ENCODE measurements at regions not wholly inside any gene's neighbourhood (a gene's known extent, or its start where the extent isn't known, plus 50 kb on each side); places are given as distances from the start of the nearest gene placed in this dataset.

- Histone ChIP-seq H3K79me2 (ENCODE audit: insufficient read depth, low read length) (no peaks in the 10 kb centered on the region), H2BK12ac (ENCODE audit: insufficient read length, low read depth, low read length) (no peak overlapping the region), H3T11ph (ENCODE audit: low read length) (no peak overlapping the region), H3K56ac (ENCODE audit: insufficient read length, low read depth, low read length) (no peak overlapping the region), H3K27me3 (ENCODE audit: insufficient read depth, low read length) (no peaks in the 10 kb centered on the region), H3K23me2 (ENCODE audit: insufficient read length, low read depth, low read length, poor library complexity, severe bottlenecking) (no peaks in the 10 kb centered on the region), H4K5ac (ENCODE audit: insufficient read length, low read depth, low read length) (no peak overlapping the region), H2BK5ac (ENCODE audit: insufficient read length, low read length) (no peak overlapping the region), H3K9me3 (ENCODE audit: control insufficient read depth, low read depth, low read length) (no peaks in the 10 kb centered on the region), H3K4me2 (ENCODE audit: insufficient read depth, insufficient read length, low read length) (no peak overlapping the region), H4K20me1 (ENCODE audit: control insufficient read depth, insufficient read depth, insufficient read length) (no peaks in the 10 kb centered on the region), H3K14ac (ENCODE audit: insufficient read depth, low read length) (no peak overlapping the region), H3K9ac (ENCODE audit: extremely low read depth, insufficient read length, low read length) (no peak overlapping the region), H2BK20ac (ENCODE audit: low read depth, low read length, poor library complexity, severe bottlenecking) (no peak overlapping the region), H3K4ac (ENCODE audit: low read depth, low read length) (no peak overlapping the region), H3K79me1 (ENCODE audit: insufficient read depth, low read depth, low read length, poor library complexity, severe bottlenecking) (no peaks in the 10 kb centered on the region), H4K8ac (replicated peaks; ENCODE audit: insufficient read length, low read depth, low read length) (no peak overlapping the region), H2AFZ (ENCODE audit: low read length) (no peak overlapping the region), H2BK15ac (ENCODE audit: low read depth, low read length) (no peak overlapping the region), H3K27ac (ENCODE audit: insufficient read length, low read depth, low read length) (no peak overlapping the region), H3K4me1 (ENCODE audit: insufficient read depth, low read length) (no peaks in the 10 kb centered on the region), H3K23ac (ENCODE audit: insufficient read length, low read depth, low read length) (no peak overlapping the region), H3K18ac (ENCODE audit: insufficient read length, low read depth, low read length) (no peak overlapping the region), H2AK5ac (ENCODE audit: insufficient read length, low read length) (no peak overlapping the region), H2BK120ac (ENCODE audit: low read depth, low read length, poor library complexity, severe bottlenecking) (no peak overlapping the region), H4K91ac (ENCODE audit: insufficient read length, low read depth, low read length) (no peak overlapping the region)
- Mint-ChIP-seq H3K36me3 (ENCODE audit: insufficient read depth in 1 of 3, low read depth in 3 of 3) (0 out of 7 replicates have a peak, but pooled peaks cover 0 to 5% (median 0%) of the 10 kb centered on the region in 3 experiments), H3K9me3 (peaks cover 4 to 6% of the 10 kb centered on the region in 2 experiments; a peak in 3 of 5 replicates), H3K27ac (no peak overlapping the region), H3K27me3 (ENCODE audit: low read depth) (peaks cover 2% of the 10 kb centered on the region), H3K4me1 (no peaks in the 10 kb centered on the region), H3K4me3 (no peak overlapping the region)
- no peak for DNase-seq
- TF ChIP-seq CTCF (conservative IDR thresholded peaks at IDR 0.05) = no peak
Measured at GRCh38 chr6:10051283-10051682, 363.6 kb downstream of the TFAP2A start.

Measured in H9 (cell line).